ENCODE measurements at regions not wholly inside any gene's neighbourhood (a gene's known extent, or its start where the extent isn't known, plus 50 kb on each side); places are given as distances from the start of the nearest gene placed in this dataset.

DNA sequence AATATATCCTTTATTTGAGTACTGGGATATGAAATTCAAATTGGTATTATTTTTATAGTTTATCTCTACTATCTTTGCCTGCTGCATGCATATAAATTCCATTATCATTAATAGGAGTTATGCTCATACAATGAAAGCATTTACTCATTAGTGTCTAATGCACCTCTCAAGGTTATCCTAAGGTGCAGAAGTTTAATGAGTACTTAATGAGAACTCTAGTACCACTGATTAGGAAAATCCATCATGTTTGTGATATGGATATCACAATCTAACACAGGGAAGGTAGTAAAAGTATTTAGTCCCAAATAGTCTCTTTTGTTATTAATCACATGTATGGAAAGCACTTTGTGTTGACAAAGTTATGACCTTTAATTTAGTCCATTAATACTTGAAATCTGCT, 77.2 kb upstream of the SLC10A2 start:
- TF ChIP-seq, protein P1, sequence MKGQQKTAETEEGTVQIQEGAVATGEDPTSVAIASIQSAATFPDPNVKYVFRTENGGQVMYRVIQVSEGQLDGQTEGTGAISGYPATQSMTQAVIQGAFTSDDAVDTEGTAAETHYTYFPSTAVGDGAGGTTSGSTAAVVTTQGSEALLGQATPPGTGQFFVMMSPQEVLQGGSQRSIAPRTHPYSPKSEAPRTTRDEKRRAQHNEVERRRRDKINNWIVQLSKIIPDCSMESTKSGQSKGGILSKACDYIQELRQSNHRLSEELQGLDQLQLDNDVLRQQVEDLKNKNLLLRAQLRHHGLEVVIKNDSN (IDR thresholded peaks at IDR 0.05), result no peak
- TF ChIP-seq, protein P2, sequence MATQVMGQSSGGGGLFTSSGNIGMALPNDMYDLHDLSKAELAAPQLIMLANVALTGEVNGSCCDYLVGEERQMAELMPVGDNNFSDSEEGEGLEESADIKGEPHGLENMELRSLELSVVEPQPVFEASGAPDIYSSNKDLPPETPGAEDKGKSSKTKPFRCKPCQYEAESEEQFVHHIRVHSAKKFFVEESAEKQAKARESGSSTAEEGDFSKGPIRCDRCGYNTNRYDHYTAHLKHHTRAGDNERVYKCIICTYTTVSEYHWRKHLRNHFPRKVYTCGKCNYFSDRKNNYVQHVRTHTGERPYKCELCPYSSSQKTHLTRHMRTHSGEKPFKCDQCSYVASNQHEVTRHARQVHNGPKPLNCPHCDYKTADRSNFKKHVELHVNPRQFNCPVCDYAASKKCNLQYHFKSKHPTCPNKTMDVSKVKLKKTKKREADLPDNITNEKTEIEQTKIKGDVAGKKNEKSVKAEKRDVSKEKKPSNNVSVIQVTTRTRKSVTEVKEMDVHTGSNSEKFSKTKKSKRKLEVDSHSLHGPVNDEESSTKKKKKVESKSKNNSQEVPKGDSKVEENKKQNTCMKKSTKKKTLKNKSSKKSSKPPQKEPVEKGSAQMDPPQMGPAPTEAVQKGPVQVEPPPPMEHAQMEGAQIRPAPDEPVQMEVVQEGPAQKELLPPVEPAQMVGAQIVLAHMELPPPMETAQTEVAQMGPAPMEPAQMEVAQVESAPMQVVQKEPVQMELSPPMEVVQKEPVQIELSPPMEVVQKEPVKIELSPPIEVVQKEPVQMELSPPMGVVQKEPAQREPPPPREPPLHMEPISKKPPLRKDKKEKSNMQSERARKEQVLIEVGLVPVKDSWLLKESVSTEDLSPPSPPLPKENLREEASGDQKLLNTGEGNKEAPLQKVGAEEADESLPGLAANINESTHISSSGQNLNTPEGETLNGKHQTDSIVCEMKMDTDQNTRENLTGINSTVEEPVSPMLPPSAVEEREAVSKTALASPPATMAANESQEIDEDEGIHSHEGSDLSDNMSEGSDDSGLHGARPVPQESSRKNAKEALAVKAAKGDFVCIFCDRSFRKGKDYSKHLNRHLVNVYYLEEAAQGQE (IDR thresholded peaks at IDR 0.05; ENCODE audit: low read depth), result no peak
- TF ChIP-seq YY1 (IDR thresholded peaks at IDR 0.05; ENCODE audit: low read depth), result no peak
